Duodenal mucosa (tissue), 2 donors: ENCODE measurements at regions not wholly inside any gene's neighbourhood (a gene's known extent, or its start where the extent isn't known, plus 50 kb on each side); places are given as distances from the start of the nearest gene placed in this dataset.
"Not testable (repeated sequence)": the region's sequence is repeated elsewhere in the genome, so short reads cannot be mapped to it uniquely, and the experiment has no call there.

Experiments used
- H3K27ac ChIP-seq: one replicate; pipeline ENCODE4 v1.7.0; 2013; ENCODE audit warnings: low read depth, low read length
- H3K27me3 ChIP-seq, 2 donors: one replicate each; pipeline ENCODE4 v1.7.0; 2013; ENCODE audit warnings: low read length in 2 of 2, control low read depth in 1 of 2; ENCODE audit not compliant: insufficient read depth in 2 of 2, control insufficient read depth in 1 of 2
- H3K36me3 ChIP-seq, 2 donors: one replicate each; pipeline ENCODE4 v1.7.0; 2013; ENCODE audit warnings: low read length in 2 of 2, control low read depth in 1 of 2; ENCODE audit not compliant: insufficient read depth in 2 of 2, control insufficient read depth in 1 of 2
- H3K4me1 ChIP-seq, 2 donors: one replicate each; pipeline ENCODE4 v1.7.0; 2013; ENCODE audit warnings: low read length in 2 of 2, control low read depth in 1 of 2; ENCODE audit not compliant: insufficient read depth in 2 of 2, control insufficient read depth in 1 of 2
- H3K4me3 ChIP-seq, 2 donors: one replicate each; pipeline ENCODE4 v1.7.0; 2013; ENCODE audit warnings: low read length in 2 of 2, low read depth in 1 of 2
- H3K9ac ChIP-seq, 2 donors: one replicate each; pipeline ENCODE4 v1.7.0; 2013; ENCODE audit warnings: low read length in 2 of 2, low read depth in 1 of 2
- H3K9me3 ChIP-seq, 2 donors: one replicate each; pipeline ENCODE4 v1.7.0; 2013; ENCODE audit warnings: low read length in 2 of 2, control low read depth in 1 of 2; ENCODE audit not compliant: control insufficient read depth in 1 of 2

DNA sequence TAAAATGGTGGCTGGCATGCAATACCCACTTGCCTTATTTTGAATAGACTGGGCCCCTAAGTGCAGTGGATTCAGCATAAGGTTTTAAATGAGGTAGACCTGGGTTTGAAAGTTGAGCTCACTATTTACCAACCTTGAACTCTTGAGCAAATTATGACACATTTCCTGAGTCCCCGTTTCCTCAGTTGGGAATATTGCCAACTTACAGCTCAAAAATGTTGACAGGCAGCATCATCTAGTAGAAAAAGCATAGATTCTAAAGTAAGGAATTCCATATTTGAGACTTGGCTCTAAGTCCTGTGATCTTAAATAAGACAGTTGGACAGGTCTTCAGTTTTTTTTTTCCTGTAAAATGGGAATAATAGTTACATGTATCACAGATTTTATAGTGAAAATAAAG is 305.5 kb downstream of the ACTR3B start:
- Histone ChIP-seq H3K4me1 (no peaks in the 10 kb centered on the region), H3K9ac (no peak overlapping the region), H3K9me3 (no peaks in the 10 kb centered on the region), H3K27ac (no peak overlapping the region), H3K4me3 (no peak overlapping the region), H3K27me3 (no peaks in the 10 kb centered on the region), H3K36me3 (no peaks in the 10 kb centered on the region)

DNA sequence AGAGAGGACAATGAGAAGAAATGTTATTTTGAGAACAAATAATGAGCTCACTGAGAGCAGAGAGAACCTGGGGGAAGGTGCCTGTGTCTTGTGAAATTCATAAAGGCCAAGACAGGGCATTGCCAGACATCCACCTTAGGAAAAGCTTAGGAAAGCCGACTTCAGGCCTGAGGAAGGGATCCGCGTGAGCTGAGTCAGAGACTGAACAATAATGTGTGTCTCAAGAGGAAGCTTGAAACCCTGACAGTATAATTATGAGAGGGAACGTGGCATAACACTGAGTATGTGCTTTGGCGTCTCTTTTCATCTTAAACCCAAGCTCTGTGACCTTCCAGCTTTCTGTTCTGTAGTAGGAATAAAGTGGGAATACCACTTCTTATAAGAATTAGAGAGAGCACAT is 307.2 kb downstream of the ACTR3B start:
- Histone ChIP-seq H3K9ac (no peak overlapping the region), H3K36me3 (no peaks in the 10 kb centered on the region), H3K4me3 (no peak overlapping the region), H3K27me3 (no peaks in the 10 kb centered on the region), H3K9me3 (no peaks in the 10 kb centered on the region), H3K4me1 (no peaks in the 10 kb centered on the region), H3K27ac (no peak overlapping the region)

DNA sequence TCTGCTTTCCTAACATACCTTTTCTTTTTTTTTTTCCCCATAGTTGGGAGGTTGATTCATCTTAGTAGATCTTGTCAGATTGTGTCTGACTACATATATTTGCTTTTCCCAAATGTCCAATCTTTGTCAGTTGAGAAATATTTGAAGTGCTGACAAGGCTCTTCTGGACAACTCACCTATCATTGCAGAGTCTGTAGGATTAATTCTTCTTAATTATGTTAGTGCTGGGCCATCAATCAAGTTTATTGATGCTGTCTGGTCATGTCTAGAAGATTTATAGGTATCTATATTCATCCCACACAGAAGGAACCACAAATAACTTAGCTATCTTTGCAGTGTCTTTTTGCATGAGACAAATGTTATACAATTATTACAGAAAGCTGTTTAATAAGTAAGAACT is 310.6 kb downstream of the ACTR3B start:
- Histone ChIP-seq H3K9me3 (no peaks in the 10 kb centered on the region), H3K4me3 (no peak overlapping the region), H3K36me3 (no peaks in the 10 kb centered on the region), H3K4me1 (no peaks in the 10 kb centered on the region), H3K27me3 (no peaks in the 10 kb centered on the region), H3K27ac (no peak overlapping the region), H3K9ac (no peak overlapping the region)

DNA sequence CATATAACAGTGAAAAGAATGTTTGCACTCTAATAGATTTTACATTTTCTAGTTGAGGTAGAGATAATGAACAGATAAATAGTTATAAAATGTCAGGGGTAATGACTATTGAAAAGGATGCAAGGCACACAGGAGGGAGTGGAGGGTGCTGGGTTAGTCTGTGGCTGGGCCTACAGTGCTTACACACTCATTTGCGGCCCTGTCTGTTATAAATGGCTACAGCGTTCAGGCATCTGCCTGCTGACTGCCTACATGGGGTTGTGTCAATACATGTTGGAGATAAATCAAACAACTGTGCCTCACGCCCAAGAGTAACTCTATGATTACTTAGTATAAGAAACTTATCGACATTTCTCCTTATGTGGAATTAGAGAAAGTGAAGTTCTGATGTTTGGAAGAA is 313.3 kb downstream of the ACTR3B start:
- no peaks in the 10 kb centered on the region for H3K9me3 ChIP-seq

DNA sequence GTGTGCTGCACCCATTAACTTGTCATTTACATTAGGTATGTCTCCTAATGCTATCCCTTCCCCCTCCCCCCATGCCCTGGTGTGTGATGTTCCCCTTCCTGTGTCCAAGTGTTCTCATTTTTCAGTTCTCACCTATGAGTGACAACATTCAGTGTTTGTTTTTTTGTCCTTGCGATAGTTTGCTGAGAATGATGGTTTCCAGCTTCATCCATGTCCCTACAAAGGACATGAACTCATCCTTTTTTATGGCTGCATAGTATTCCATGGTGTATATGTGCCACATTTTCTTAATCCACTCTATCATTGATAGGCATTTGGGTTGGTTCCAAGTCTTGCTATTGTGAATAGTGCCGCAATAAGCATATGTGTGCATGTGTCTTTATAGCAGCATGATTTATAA is 316.7 kb downstream of the ACTR3B start:
- not testable (repeated sequence) for H3K9me3 ChIP-seq, H3K4me1 ChIP-seq, H3K27ac ChIP-seq, H3K27me3 ChIP-seq, H3K9ac ChIP-seq, H3K36me3 ChIP-seq, H3K4me3 ChIP-seq

More for the DNA sequence above, 313.3 kb downstream of the ACTR3B start:
- H3K4me1 ChIP-seq = no peaks in the 10 kb centered on the region
- H3K9ac ChIP-seq = no peak overlapping the region
- H3K4me3 ChIP-seq = no peak overlapping the region
- no peak overlapping the region for H3K27ac ChIP-seq
- H3K36me3 ChIP-seq = no peaks in the 10 kb centered on the region
- no peaks in the 10 kb centered on the region for H3K27me3 ChIP-seq

DNA sequence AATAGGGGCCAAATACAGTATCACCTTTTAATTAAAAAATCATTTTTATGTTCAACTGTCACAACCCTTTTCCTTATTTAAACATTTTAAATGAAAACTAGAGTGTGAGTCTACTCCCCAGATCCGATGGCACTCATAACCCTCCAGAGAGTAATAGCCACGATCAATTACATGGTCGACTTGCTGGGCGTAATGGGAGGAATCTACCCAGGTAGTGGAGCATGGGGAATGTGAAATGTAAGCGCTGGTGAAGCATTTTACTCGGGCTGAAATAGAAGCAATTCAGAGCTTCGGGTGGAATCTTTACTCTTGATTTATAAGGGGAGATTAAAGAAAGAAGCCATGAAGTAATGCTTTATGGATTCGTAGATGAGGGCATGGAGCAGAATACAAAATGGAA is 321.9 kb downstream of the ACTR3B start:
- Histone ChIP-seq H3K36me3 (no peaks in the 10 kb centered on the region), H3K27ac (no peak overlapping the region), H3K4me1 (no peaks in the 10 kb centered on the region), H3K4me3 (no peak overlapping the region), H3K9ac (no peak overlapping the region), H3K27me3 (no peaks in the 10 kb centered on the region), H3K9me3 (no peaks in the 10 kb centered on the region)

DNA sequence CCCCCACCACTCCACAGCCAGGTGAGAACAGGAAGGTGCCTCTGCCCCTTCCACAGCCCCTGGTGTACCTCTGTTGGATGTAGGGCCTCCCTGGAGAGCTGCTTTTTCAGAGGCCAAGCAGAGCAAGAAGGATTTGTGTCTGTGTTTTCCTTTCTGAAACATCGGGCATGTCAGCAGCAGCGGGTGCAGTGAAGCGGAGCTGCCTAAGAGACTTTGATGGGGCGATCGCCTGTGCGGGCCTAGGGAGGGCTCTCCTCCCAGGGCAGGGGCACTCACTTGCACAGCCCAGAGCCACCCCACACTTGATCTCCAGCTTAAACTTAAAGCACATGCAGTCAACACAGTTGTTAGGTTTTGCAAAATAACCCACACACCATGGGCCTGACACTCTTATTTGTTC is 324.7 kb downstream of the ACTR3B start:
- Histone ChIP-seq H3K9ac (no peak overlapping the region), H3K4me3 (no peak overlapping the region)

DNA sequence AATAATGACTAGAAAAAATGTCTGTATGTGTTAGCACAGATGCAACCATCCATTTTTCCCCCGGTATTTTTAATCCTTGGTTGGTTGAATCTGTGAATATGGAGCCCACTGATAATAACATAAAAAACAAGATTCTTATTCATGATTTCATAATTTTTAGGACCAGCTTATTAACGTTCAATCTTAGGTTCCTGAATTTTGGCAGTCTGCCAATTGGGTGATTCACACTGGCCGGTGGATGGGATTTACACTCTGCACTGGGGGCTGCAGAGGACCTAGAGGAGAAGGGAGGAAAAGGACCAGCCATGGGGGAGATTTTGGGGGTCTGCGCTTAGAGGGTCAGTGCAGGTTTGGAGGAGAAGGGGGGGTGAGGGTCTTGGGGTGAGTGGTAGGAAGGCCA is 327.9 kb downstream of the ACTR3B start:
- Histone ChIP-seq H3K27me3 (no peaks in the 10 kb centered on the region), H3K4me3 (no peak overlapping the region), H3K9ac (no peak overlapping the region)

More for the DNA sequence above, 324.7 kb downstream of the ACTR3B start:
- H3K9me3 ChIP-seq = no peaks in the 10 kb centered on the region
- H3K27ac ChIP-seq = no peak overlapping the region
- no peaks in the 10 kb centered on the region for H3K27me3 ChIP-seq
- no peaks in the 10 kb centered on the region for H3K36me3 ChIP-seq
- no peaks in the 10 kb centered on the region for H3K4me1 ChIP-seq

DNA sequence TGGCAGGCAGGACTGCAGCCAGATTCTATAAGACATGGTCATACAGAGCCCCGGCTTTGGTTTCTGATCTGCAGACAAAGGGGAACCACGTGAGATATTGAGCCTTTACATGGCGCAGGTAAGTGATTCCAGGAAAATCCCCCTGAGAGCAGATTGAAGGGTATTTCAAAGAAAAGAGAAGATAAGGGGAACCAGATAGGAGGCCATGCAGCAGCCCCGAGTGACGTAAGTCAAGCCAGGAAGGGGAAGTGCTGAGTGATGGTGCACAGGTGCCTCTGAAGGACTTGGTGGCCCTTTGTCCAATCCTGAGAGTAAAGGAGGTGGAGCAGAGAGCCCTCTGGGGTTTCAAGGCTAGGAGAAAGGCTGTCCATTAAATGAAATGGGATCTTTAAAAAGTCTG is 329.0 kb downstream of the ACTR3B start:
- Histone ChIP-seq H3K36me3 (no peaks in the 10 kb centered on the region), H3K9ac (no peak overlapping the region), H3K27ac (no peak overlapping the region), H3K9me3 (no peaks in the 10 kb centered on the region), H3K4me3 (no peak overlapping the region), H3K4me1 (no peaks in the 10 kb centered on the region), H3K27me3 (no peaks in the 10 kb centered on the region)

More for the DNA sequence above, 327.9 kb downstream of the ACTR3B start:
- Histone ChIP-seq H3K4me1 (no peaks in the 10 kb centered on the region), H3K27ac (no peak overlapping the region), H3K36me3 (no peaks in the 10 kb centered on the region), H3K9me3 (no peaks in the 10 kb centered on the region)

DNA sequence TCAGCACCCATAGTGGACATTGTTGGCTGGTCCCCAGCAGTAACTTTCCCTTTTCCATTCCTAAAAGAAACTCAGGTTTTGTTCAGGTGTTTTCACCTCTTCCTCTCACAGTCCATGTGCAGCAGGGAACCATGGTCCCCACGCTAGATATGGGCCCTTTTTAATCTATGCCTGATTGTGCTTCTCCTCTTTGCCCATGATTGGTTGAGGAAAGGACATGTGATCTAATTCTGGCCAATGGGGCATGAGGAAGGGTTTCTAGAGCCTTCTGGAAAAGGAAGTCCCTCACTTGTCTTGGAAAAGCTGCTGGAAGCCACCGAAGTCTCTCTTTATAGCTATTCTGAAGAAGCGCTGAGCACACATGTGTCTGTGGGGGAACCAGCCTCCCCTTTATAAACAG is 330.7 kb downstream of the ACTR3B start:
- H3K4me3 ChIP-seq = no peak overlapping the region
- no peaks in the 10 kb centered on the region for H3K36me3 ChIP-seq
- H3K9ac ChIP-seq = no peak overlapping the region
- H3K4me1 ChIP-seq = no peaks in the 10 kb centered on the region
- H3K27ac ChIP-seq = no peak overlapping the region
- no peaks in the 10 kb centered on the region for H3K27me3 ChIP-seq
- H3K9me3 ChIP-seq = no peaks in the 10 kb centered on the region

DNA sequence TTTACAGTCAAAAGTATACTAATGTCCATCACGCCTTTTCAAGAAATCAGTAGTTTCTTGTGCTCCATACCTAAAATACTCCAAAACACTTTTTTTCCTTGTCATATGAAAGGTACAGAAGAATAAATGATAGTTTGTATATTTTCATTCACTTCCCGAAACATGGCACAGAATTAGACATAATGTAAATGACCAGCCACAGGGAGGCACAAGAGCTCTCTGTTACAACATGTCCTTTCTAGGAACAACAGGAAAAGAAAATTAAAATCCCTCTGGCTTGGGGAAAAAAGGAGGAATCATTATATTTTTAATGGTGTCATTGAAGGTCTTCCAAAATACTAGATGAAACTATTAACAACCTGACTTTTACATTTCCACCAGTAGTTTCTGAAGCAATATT is 331.2 kb downstream of the ACTR3B start:
- Histone ChIP-seq H3K36me3 (no peaks in the 10 kb centered on the region), H3K9ac (no peak overlapping the region), H3K9me3 (no peaks in the 10 kb centered on the region), H3K4me3 (no peak overlapping the region), H3K4me1 (no peaks in the 10 kb centered on the region), H3K27ac (no peak overlapping the region), H3K27me3 (no peaks in the 10 kb centered on the region)
